ENCODE measurements at regions not wholly inside any gene's neighbourhood (a gene's known extent, or its start where the extent isn't known, plus 50 kb on each side); places are given as distances from the start of the nearest gene placed in this dataset.

DNA sequence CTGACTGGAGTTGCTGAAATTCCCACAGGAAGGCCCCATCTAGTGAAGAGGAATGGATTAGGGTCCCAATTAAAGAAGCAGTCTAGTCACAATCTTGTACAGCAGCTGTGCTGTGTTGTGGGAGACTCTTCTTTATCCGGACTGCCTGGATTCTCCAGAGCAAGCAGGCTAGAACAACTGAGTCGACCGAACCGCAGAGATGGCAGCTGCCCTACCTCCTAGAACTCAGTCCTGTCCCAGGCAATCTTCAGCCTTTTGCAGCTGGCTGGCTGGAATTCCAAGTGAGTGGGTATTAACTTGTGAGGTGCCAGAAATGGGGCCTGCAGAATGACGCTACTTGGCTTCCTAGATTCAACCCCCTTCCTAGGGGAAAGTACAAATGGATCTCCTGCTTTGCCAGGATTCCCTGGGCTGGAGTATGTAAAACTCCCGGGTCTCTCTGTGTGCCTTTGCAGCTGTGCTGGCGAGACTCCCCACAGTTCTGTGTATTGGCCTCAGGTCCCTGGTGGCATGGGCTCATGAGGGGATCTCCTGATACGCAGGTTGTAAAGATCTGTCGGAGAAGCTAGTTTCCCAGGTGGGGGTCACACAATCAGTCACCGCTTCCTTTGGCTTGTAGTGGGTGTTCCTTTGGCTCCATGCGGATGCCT lies 1952.6 kb upstream of the LRRTM1 start:
- TF ChIP-seq, protein P1, sequence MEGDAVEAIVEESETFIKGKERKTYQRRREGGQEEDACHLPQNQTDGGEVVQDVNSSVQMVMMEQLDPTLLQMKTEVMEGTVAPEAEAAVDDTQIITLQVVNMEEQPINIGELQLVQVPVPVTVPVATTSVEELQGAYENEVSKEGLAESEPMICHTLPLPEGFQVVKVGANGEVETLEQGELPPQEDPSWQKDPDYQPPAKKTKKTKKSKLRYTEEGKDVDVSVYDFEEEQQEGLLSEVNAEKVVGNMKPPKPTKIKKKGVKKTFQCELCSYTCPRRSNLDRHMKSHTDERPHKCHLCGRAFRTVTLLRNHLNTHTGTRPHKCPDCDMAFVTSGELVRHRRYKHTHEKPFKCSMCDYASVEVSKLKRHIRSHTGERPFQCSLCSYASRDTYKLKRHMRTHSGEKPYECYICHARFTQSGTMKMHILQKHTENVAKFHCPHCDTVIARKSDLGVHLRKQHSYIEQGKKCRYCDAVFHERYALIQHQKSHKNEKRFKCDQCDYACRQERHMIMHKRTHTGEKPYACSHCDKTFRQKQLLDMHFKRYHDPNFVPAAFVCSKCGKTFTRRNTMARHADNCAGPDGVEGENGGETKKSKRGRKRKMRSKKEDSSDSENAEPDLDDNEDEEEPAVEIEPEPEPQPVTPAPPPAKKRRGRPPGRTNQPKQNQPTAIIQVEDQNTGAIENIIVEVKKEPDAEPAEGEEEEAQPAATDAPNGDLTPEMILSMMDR (conservative IDR thresholded peaks at IDR 0.05; ENCODE audit: low read length) = no peak
- no peak for TF ChIP-seq EZH2phosphoT487 (IDR thresholded peaks at IDR 0.05; ENCODE audit: borderline replicate concordance)

All from Loucy (cell line).